ENCODE measurements at regions not wholly inside any gene's neighbourhood (a gene's known extent, or its start where the extent isn't known, plus 50 kb on each side); places are given as distances from the start of the nearest gene placed in this dataset.

DNA sequence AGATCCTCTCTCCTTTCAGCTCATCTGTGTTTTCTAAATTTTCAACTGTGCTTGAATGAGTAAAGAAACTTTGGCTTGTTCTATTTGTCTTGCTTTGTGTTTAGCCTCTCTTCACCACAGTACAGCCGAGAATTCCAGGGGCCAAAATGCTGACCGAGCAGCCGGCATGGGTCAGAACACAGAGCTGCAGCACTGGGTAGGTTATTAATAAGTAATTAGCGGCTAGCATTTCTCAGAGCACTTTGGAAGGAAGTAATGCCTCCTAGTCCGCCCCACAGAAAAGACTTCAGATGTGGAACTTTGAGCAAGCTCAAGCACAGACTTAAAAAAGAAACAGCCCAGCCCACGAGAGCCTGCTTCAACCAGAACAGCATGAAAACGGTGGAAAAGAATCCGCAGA lies 343.9 kb downstream of the ARRDC4 start:
- Histone ChIP-seq H3K4me3 (ENCODE audit: low read length) (no peak overlapping the region), H3K27ac (ENCODE audit: low read length) (no peak overlapping the region), H2AFZ (ENCODE audit: low read depth, low read length) (no peak overlapping the region), H3K27me3 (ENCODE audit: low read depth, low read length) (peaks cover 14% of the 10 kb centered on the region), H3K4me1 (ENCODE audit: low read length) (no peaks in the 10 kb centered on the region), H3K36me3 (replicated peaks; ENCODE audit: low read depth, low read length) (no peaks in the 10 kb centered on the region), H3K4me2 (ENCODE audit: low read length) (no peak overlapping the region), H3K9ac (ENCODE audit: low read length) (no peak overlapping the region), H3K9me3 (ENCODE audit: insufficient read depth, low read length) (no peaks in the 10 kb centered on the region), H3K79me2 (ENCODE audit: low read length) (no peaks in the 10 kb centered on the region), H4K20me1 (ENCODE audit: insufficient read depth, low read length) (no peaks in the 10 kb centered on the region)
- TF ChIP-seq EZH2phosphoT487 (IDR thresholded peaks at IDR 0.05; ENCODE audit: low read depth) (no peak), CTCF (IDR thresholded peaks at IDR 0.05; ENCODE audit: low read depth, low read length) (no peak)

DNA sequence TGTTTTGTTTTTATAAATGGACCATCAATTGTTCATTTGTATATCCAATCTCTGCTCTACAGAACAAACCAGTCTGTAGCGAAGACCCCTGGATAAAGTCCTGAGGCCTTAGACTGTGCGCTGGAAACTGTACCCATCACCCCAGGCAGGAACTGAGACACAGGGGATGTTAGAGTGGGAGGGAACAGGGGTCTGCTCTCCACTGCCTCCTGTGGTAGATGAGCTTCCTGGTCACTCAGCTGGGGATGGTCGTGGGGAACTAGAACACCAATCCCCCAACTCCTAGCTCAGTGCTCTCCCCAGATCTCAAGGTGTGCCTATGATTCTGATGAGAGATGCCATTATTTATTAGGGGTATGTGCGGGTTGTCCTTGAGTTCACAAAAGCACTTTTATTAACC lies 340.2 kb upstream of the IGF1R start:
- H3K9ac ChIP-seq (ENCODE audit: low read length): no peak overlapping the region
- TF ChIP-seq CTCF (IDR thresholded peaks at IDR 0.05; ENCODE audit: low read depth, low read length) (no peak), EZH2phosphoT487 (IDR thresholded peaks at IDR 0.05; ENCODE audit: low read depth) (no peak)
- H3K4me3 ChIP-seq (ENCODE audit: low read length): no peak overlapping the region
- no peaks in the 10 kb centered on the region for H3K9me3 ChIP-seq (ENCODE audit: insufficient read depth, low read length)
- H3K27ac ChIP-seq (ENCODE audit: low read length): no peak overlapping the region
- no peaks in the 10 kb centered on the region for H4K20me1 ChIP-seq (ENCODE audit: insufficient read depth, low read length)
- no peaks in the 10 kb centered on the region for H3K4me1 ChIP-seq (ENCODE audit: low read length)
- H3K36me3 ChIP-seq (replicated peaks; ENCODE audit: low read depth, low read length): no peaks in the 10 kb centered on the region
- no peaks in the 10 kb centered on the region for H3K79me2 ChIP-seq (ENCODE audit: low read length)
- no peak overlapping the region for H3K4me2 ChIP-seq (ENCODE audit: low read length)
- H3K27me3 ChIP-seq (ENCODE audit: low read depth, low read length): peaks cover 14% of the 10 kb centered on the region
- no peak overlapping the region for H2AFZ ChIP-seq (ENCODE audit: low read depth, low read length)

GRCh38 chr15:98311566-98312188 lies 336.7 kb upstream of the IGF1R start:
- Histone ChIP-seq H2AFZ (ENCODE audit: low read depth, low read length) (no peak overlapping the region), H3K36me3 (replicated peaks; ENCODE audit: low read depth, low read length) (no peaks in the 10 kb centered on the region), H3K4me3 (ENCODE audit: low read length) (no peak overlapping the region), H3K4me1 (ENCODE audit: low read length) (no peaks in the 10 kb centered on the region), H3K9ac (ENCODE audit: low read length) (no peak overlapping the region), H3K27me3 (ENCODE audit: low read depth, low read length) (no peaks in the 10 kb centered on the region), H3K4me2 (ENCODE audit: low read length) (no peak overlapping the region), H3K79me2 (ENCODE audit: low read length) (no peaks in the 10 kb centered on the region), H3K27ac (ENCODE audit: low read length) (no peak overlapping the region), H3K9me3 (ENCODE audit: insufficient read depth, low read length) (no peaks in the 10 kb centered on the region), H4K20me1 (ENCODE audit: insufficient read depth, low read length) (no peaks in the 10 kb centered on the region)
- TF ChIP-seq CTCF (IDR thresholded peaks at IDR 0.05; ENCODE audit: low read depth, low read length) (peak; percentile 88), EZH2phosphoT487 (IDR thresholded peaks at IDR 0.05; ENCODE audit: low read depth) (no peak)

DNA sequence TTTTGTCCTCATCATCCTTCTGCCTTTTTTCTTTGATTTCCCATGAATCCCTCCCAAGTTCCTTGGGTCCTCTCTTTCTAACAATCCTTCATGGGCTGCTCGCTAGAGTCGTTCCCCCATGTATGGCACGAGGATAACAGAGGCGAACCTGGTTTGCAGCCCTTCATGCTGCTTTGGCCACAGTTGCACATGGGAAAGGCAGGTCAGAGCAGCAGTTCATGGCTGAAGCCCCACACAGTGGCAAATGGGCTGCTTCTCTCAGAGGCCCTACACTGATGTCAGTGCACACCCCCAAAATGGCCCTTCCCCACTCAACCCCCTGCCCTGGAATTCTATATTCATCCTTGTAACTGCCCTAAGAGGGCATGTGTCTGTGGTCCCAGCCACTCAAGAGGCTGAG lies 335.4 kb upstream of the IGF1R start:
- H3K4me2 ChIP-seq (ENCODE audit: low read length): no peak overlapping the region
- H3K4me3 ChIP-seq (ENCODE audit: low read length): no peak overlapping the region
- H3K79me2 ChIP-seq (ENCODE audit: low read length): no peaks in the 10 kb centered on the region
- no peaks in the 10 kb centered on the region for H4K20me1 ChIP-seq (ENCODE audit: insufficient read depth, low read length)
- H2AFZ ChIP-seq (ENCODE audit: low read depth, low read length): no peak overlapping the region
- no peaks in the 10 kb centered on the region for H3K27me3 ChIP-seq (ENCODE audit: low read depth, low read length)
- H3K9ac ChIP-seq (ENCODE audit: low read length): no peak overlapping the region
- no peaks in the 10 kb centered on the region for H3K4me1 ChIP-seq (ENCODE audit: low read length)
- TF ChIP-seq CTCF (IDR thresholded peaks at IDR 0.05; ENCODE audit: low read depth, low read length) (no peak), EZH2phosphoT487 (IDR thresholded peaks at IDR 0.05; ENCODE audit: low read depth) (no peak)
- no peaks in the 10 kb centered on the region for H3K9me3 ChIP-seq (ENCODE audit: insufficient read depth, low read length)
- H3K27ac ChIP-seq (ENCODE audit: low read length): no peak overlapping the region
- H3K36me3 ChIP-seq (replicated peaks; ENCODE audit: low read depth, low read length): no peaks in the 10 kb centered on the region

All from OCI-LY3 (cell line).